Stimulated activated CD4-positive, alpha-beta T cell treated with anti-CD3 and anti-CD28 coated beads, Interleukin-4, amount 100 ng/mL, for 48 hours (primary cell): ENCODE measurements at regions not wholly inside any gene's neighbourhood (a gene's known extent, or its start where the extent isn't known, plus 50 kb on each side); places are given as distances from the start of the nearest gene placed in this dataset.

Experiments
- DNase-seq, 2 donors: peaks; one replicate each; pipeline ENCODE4 v3.0.0-alpha.2; 2020; ENCODE audit warnings: low read depth in 2 of 2

- DNase-seq = no peak
These were observed 123.4 kb downstream of the CTTN start for GRCh38 chr11:70521475-70522308.

- DNase-seq = no peak
These were observed 123.9 kb downstream of the CTTN start for GRCh38 chr11:70522309-70522592.

- no peak for DNase-seq
These were observed 124.4 kb downstream of the CTTN start for GRCh38 chr11:70522593-70523311.

- DNase-seq = no peak
These were observed 125.2 kb downstream of the CTTN start for GRCh38 chr11:70523384-70524095.

- no peak for DNase-seq
These were observed 126.0 kb downstream of the CTTN start for GRCh38 chr11:70524096-70524922.

- no peak for DNase-seq
These were observed 126.7 kb downstream of the CTTN start for GRCh38 chr11:70525006-70525405.

GRCh38 chr11:70525466-70525865 lies 127.1 kb downstream of the CTTN start:
- no peak for DNase-seq

- DNase-seq = no peak
These were observed 128.1 kb downstream of the CTTN start for GRCh38 chr11:70526116-70527045.

- DNase-seq = no peak
These were observed 128.7 kb downstream of the CTTN start for GRCh38 chr11:70527046-70527395.

GRCh38 chr11:70527429-70528045 lies 129.2 kb downstream of the CTTN start:
- DNase-seq = no peak

GRCh38 chr11:70528046-70528793 lies 129.9 kb downstream of the CTTN start:
- no peak for DNase-seq

- no peak for DNase-seq
These were observed 130.7 kb downstream of the CTTN start for GRCh38 chr11:70528794-70529580.

- DNase-seq = no peak
These were observed 131.7 kb downstream of the CTTN start for GRCh38 chr11:70530010-70530409.

GRCh38 chr11:70530629-70531185 lies 132.4 kb downstream of the CTTN start:
- DNase-seq = no peak

GRCh38 chr11:70531281-70532065 lies 133.1 kb downstream of the CTTN start:
- no peak for DNase-seq

- no peak for DNase-seq
These were observed 133.7 kb downstream of the CTTN start for GRCh38 chr11:70532066-70532440.

- DNase-seq = no peak
These were observed 134.4 kb downstream of the CTTN start for GRCh38 chr11:70532731-70533130.
